Liver (tissue), 8 donors: ENCODE measurements at regions not wholly inside any gene's neighbourhood (a gene's known extent, or its start where the extent isn't known, plus 50 kb on each side); places are given as distances from the start of the nearest gene placed in this dataset.

Source experiments
- DNase-seq: peaks from one replicate; pipeline ENCODE4 v3.0.0-alpha.2; 2017; ENCODE audit warnings: low spot score
- H3K27ac ChIP-seq, 2 donors: one replicate each; pipeline ENCODE4 v1.7.0; 2013; ENCODE audit warnings: inconsistent platforms in 2 of 2, low read length in 2 of 2, control low read depth in 1 of 2, low read depth in 1 of 2, mild to moderate bottlenecking in 1 of 2
- H3K27me3 ChIP-seq, 4 donors: one replicate each; pipeline versions ENCODE4 v1.6.1 to v1.7.0; 2013; ENCODE audit warnings: low read length in 3 of 4, inconsistent platforms in 1 of 4, mild to moderate bottlenecking in 1 of 4, moderate library complexity in 1 of 4; ENCODE audit not compliant: control insufficient read depth in 4 of 4, insufficient read depth in 4 of 4
- H3K36me3 ChIP-seq, 4 donors: one replicate each; pipeline versions ENCODE4 v1.6.1 to v1.7.0; 2013; ENCODE audit warnings: low read length in 3 of 4, mild to moderate bottlenecking in 3 of 4, low read depth in 1 of 4, moderate library complexity in 1 of 4; ENCODE audit not compliant: control insufficient read depth in 4 of 4, insufficient read depth in 3 of 4
- H3K4me1 ChIP-seq, 4 donors: one replicate each; pipeline versions ENCODE4 v1.6.1 to v1.7.0; 2013; ENCODE audit warnings: low read length in 3 of 4, mild to moderate bottlenecking in 3 of 4, moderate library complexity in 1 of 4; ENCODE audit not compliant: control insufficient read depth in 4 of 4, insufficient read depth in 4 of 4
- H3K4me3 ChIP-seq, 3 donors: one replicate each; pipeline versions ENCODE4 v1.6.1 to v1.7.0; 2013; ENCODE audit warnings: low read length in 3 of 3, control low read depth in 1 of 3, low read depth in 1 of 3, mild to moderate bottlenecking in 1 of 3
- H3K9ac ChIP-seq, 2 donors: one replicate each; pipeline ENCODE4 v1.7.0; 2013; ENCODE audit warnings: low read length in 2 of 2, mild to moderate bottlenecking in 2 of 2, moderate library complexity in 2 of 2, control low read depth in 1 of 2, low read depth in 1 of 2
- H3K9me3 ChIP-seq, 4 donors: one replicate each; pipeline versions ENCODE4 v1.6.1 to v1.7.0; 2013; ENCODE audit warnings: low read length in 3 of 4; ENCODE audit not compliant: control insufficient read depth in 4 of 4
- CTCF ChIP-seq: fragments of 150-350 bp; IDR thresholded peaks from 2 replicates; pipeline ENCODE4 v1.5.1; 2017; ENCODE audit warnings: improper control_type of control experiment, low read depth, low read length; ENCODE audit not compliant: missing input control
- EGR1 ChIP-seq, 2 donors: IDR thresholded peaks; 2 replicates each; pipeline ENCODE4 v1.6.1; 2016 to 2018; ENCODE audit warnings: antibody characterized with exemption in 2 of 2, low read depth in 2 of 2
- FOXA1 ChIP-seq: IDR thresholded peaks from 2 replicates; pipeline ENCODE4 v1.6.1; 2016; ENCODE audit warnings: antibody characterized with exemption
- GABPA ChIP-seq, 2 donors: IDR thresholded peaks in 1 of 2; conservative IDR thresholded peaks in 1 of 2; 2 replicates each; pipeline ENCODE4 v1.6.1; 2016; ENCODE audit warnings: antibody characterized with exemption in 2 of 2, mild to moderate bottlenecking in 1 of 2, moderate library complexity in 1 of 2
- HNF4A ChIP-seq, 2 donors: conservative IDR thresholded peaks; 2 replicates each; pipeline ENCODE4 v1.6.1; 2016; ENCODE audit warnings: antibody characterized with exemption in 2 of 2, mild to moderate bottlenecking in 2 of 2
- HNF4G ChIP-seq: IDR thresholded peaks from 2 replicates; pipeline ENCODE4 v1.6.1; 2016; ENCODE audit warnings: antibody characterized with exemption
- RXRA ChIP-seq, 2 donors: IDR thresholded peaks; 2 replicates each; pipeline ENCODE4 v1.6.1; 2017 to 2018; ENCODE audit warnings: antibody characterized with exemption in 2 of 2, mild to moderate bottlenecking in 1 of 2
- SP1 ChIP-seq: IDR thresholded peaks from 2 replicates; pipeline ENCODE4 v1.6.1; 2018; ENCODE audit warnings: antibody characterized with exemption, mild to moderate bottlenecking
- ZBTB33 ChIP-seq: IDR thresholded peaks from 2 replicates; pipeline ENCODE4 v1.6.1; 2016; ENCODE audit warnings: antibody characterized with exemption
- WGBS: extraction: QIAGEN DNeasy Blood & Tissue Kit; methylation state at CpG from one replicate; pipeline ENCODE4 v1.1.7; 2013; 5-methylcytosine and 5-hydroxymethylcytosine counted together
- donor health status: healthy.
- donor health status: healthy.
- donor health status: healthy.
- donor health status: healthy.
- donor health status: healthy.

- TF ChIP-seq CTCF: no peak
- TF ChIP-seq FOXA1: no peak
- Histone ChIP-seq H3K9me3 (no peaks in the 10 kb centered on the region), H3K4me3 (no peak overlapping the region), H3K9ac (no peak overlapping the region), H3K27me3 (peaks cover 0 to 4% (median 0%) of the 10 kb centered on the region in 4 donors), H3K36me3 (no peaks in the 10 kb centered on the region), H3K27ac (no peak overlapping the region), H3K4me1 (no peaks in the 10 kb centered on the region)
- no peak for DNase-seq
Observed at GRCh38 chr20:39412091-39412490, 449.9 kb downstream of the DHX35 start.

- Histone ChIP-seq H3K4me1 (no peaks in the 10 kb centered on the region), H3K9me3 (no peaks in the 10 kb centered on the region), H3K9ac (no peak overlapping the region), H3K4me3 (no peak overlapping the region), H3K27ac (no peak overlapping the region), H3K27me3 (peaks cover 0 to 7% (median under 1%) of the 10 kb centered on the region in 4 donors), H3K36me3 (no peaks in the 10 kb centered on the region)
- TF ChIP-seq HNF4G: no peak
- no peak for TF ChIP-seq HNF4A (conservative IDR thresholded peaks at IDR 0.05)
- DNase-seq: no peak
Observed at GRCh38 chr20:39399463-39399862, 437.3 kb downstream of the DHX35 start.

- H3K27me3 ChIP-seq: peaks cover 0 to 7% (median 1%) of the 10 kb centered on the region in 4 donors
- no peaks in the 10 kb centered on the region for H3K36me3 ChIP-seq
- no peak overlapping the region for H3K4me3 ChIP-seq
- TF ChIP-seq SP1 (no peak), GABPA (IDR thresholded peaks at IDR 0.05 in 1 of 2, conservative IDR thresholded peaks at IDR 0.05 in 1 of 2) (no peak)
- 58% methylated on average over 2 of the region's 2 CpGs for WGBS
- no peak for DNase-seq
- no peak overlapping the region for H3K9ac ChIP-seq
- no peaks in the 10 kb centered on the region for H3K4me1 ChIP-seq
- H3K27ac ChIP-seq: no peak overlapping the region
- H3K9me3 ChIP-seq: no peaks in the 10 kb centered on the region
Observed at GRCh38 chr20:39398656-39399055, 436.5 kb downstream of the DHX35 start.

GRCh38 chr20:39397646-39398045 lies 435.5 kb downstream of the DHX35 start:
- WGBS: 86% methylated on average over 2 of the region's 2 CpGs
- TF ChIP-seq GABPA (IDR thresholded peaks at IDR 0.05 in 1 of 2, conservative IDR thresholded peaks at IDR 0.05 in 1 of 2) (no peak), HNF4A (conservative IDR thresholded peaks at IDR 0.05) (no peak), ZBTB33 (no peak), RXRA (IDR thresholded peaks at IDR 0.05) (no peak), EGR1 (IDR thresholded peaks at IDR 0.05; ENCODE audit: low read depth in 2 of 2) (no peak)

More at GRCh38 chr20:39397646-39398045, 435.5 kb downstream of the DHX35 start:
- DNase-seq: no peak
- peaks cover 0 to 7% (median 1%) of the 10 kb centered on the region in 4 donors for H3K27me3 ChIP-seq
- H3K4me1 ChIP-seq: no peaks in the 10 kb centered on the region
- H3K9me3 ChIP-seq: no peaks in the 10 kb centered on the region
- no peak overlapping the region for H3K4me3 ChIP-seq
- no peak overlapping the region for H3K27ac ChIP-seq
- no peak overlapping the region for H3K9ac ChIP-seq
- no peaks in the 10 kb centered on the region for H3K36me3 ChIP-seq
